HG02973 (cell line): ENCODE measurements at regions not wholly inside any gene's neighbourhood (a gene's known extent, or its start where the extent isn't known, plus 50 kb on each side); places are given as distances from the start of the nearest gene placed in this dataset.

ENCODE experiments used
- ATAC-seq: cut with Tn5 transposase; IDR thresholded peaks from one replicate; pipeline ENCODE4 v1.9.1; 2021; ENCODE audit warnings: moderate library complexity; ENCODE audit not compliant: unreplicated experiment

- no peak for ATAC-seq
Measured at GRCh38 chr9:135334953-135335460, 144.6 kb upstream of the PPP1R26 start.

- no peak for ATAC-seq
Measured at GRCh38 chr9:135335691-135336181, 143.8 kb upstream of the PPP1R26 start.

- no peak for ATAC-seq
Measured at GRCh38 chr9:135336722-135337527, 142.7 kb upstream of the PPP1R26 start.

GRCh38 chr9:135338546-135338945 lies 141.0 kb upstream of the PPP1R26 start:
- no peak for ATAC-seq

- ATAC-seq = no peak
Measured at GRCh38 chr9:135339378-135339973, 140.1 kb upstream of the PPP1R26 start.

GRCh38 chr9:135340143-135340655 lies 139.4 kb upstream of the PPP1R26 start:
- no peak for ATAC-seq

GRCh38 chr9:135340726-135341475 lies 138.7 kb upstream of the PPP1R26 start:
- no peak for ATAC-seq

- ATAC-seq = no peak
Measured at GRCh38 chr9:135341612-135342169, 137.9 kb upstream of the PPP1R26 start.

- no peak for ATAC-seq
Measured at GRCh38 chr9:135342206-135343130, 137.1 kb upstream of the PPP1R26 start.

GRCh38 chr9:135343136-135343535 lies 136.4 kb upstream of the PPP1R26 start:
- no peak for ATAC-seq

GRCh38 chr9:135343837-135344522 lies 135.6 kb upstream of the PPP1R26 start:
- ATAC-seq = no peak

GRCh38 chr9:135344523-135344901 lies 135.1 kb upstream of the PPP1R26 start:
- no peak for ATAC-seq

- no peak for ATAC-seq
Measured at GRCh38 chr9:135344915-135345500, 134.6 kb upstream of the PPP1R26 start.

GRCh38 chr9:135345775-135346433 lies 133.7 kb upstream of the PPP1R26 start:
- ATAC-seq = no peak

GRCh38 chr9:135346438-135347050 lies 133.0 kb upstream of the PPP1R26 start:
- no peak for ATAC-seq

GRCh38 chr9:135347461-135347860 lies 132.1 kb upstream of the PPP1R26 start:
- no peak for ATAC-seq

GRCh38 chr9:135348076-135348787 lies 131.3 kb upstream of the PPP1R26 start:
- ATAC-seq = no peak
